NT2/D1 (cell line): ENCODE measurements at regions not wholly inside any gene's neighbourhood (a gene's known extent, or its start where the extent isn't known, plus 50 kb on each side); places are given as distances from the start of the nearest gene placed in this dataset.

Experiments
- SUZ12 ChIP-seq: IDR thresholded peaks from 2 replicates; pipeline ENCODE4 v1.6.1; 2011; ENCODE audit not compliant: insufficient read length, insufficient read depth; ENCODE audit errors: extremely low read depth
- YY1 ChIP-seq: IDR thresholded peaks from 2 replicates; pipeline ENCODE4 v1.6.1; 2011; ENCODE audit not compliant: insufficient read length, insufficient read depth
- ZNF274 ChIP-seq: IDR thresholded peaks from 2 replicates; pipeline ENCODE4 v1.6.1; 2011; ENCODE audit warnings: mild to moderate bottlenecking, low read depth, low read length

GRCh38 chr4:138062929-138063328, 179.2 kb downstream of the SLC7A11 start:
- TF ChIP-seq ZNF274 (no peak), YY1 (no peak), SUZ12 (no peak)
